Hepatocyte (in vitro differentiated cells): ENCODE measurements at regions not wholly inside any gene's neighbourhood (a gene's known extent, or its start where the extent isn't known, plus 50 kb on each side); places are given as distances from the start of the nearest gene placed in this dataset.

ENCODE experiments used
- EZH2 ChIP-seq: fragments of 200-600 bp; sonication (generic); IDR thresholded peaks from 2 replicates; pipeline ENCODE4 v1.6.1; 2016; ENCODE audit warnings: antibody characterized with exemption, mild to moderate bottlenecking, borderline replicate concordance
- TF ChIP-seq, protein P1 (sequence below): fragments of 200-600 bp; sonication (generic); IDR thresholded peaks from 2 replicates; pipeline ENCODE4 v1.5.1; 2016; ENCODE audit warnings: antibody characterized with exemption, mild to moderate bottlenecking; ENCODE audit not compliant: poor library complexity

DNA sequence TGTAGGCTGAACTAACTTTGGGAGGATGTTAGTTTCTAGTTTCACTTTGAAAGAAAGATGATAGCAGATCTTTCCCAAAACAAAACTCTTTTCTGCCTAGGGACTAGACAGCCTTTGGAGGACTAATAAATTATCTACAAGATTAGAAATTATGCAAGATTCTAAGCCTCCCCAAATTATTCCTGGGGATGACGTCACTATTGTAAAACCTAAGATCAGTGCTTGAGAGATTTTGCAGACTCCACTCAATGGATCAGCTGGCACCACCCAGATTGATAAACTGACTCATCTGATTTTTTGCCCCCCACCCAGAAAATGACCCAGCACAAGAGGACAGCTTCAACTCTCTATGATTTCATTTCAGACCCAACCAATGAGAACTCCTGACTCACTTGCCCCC is 1057.9 kb upstream of the DIAPH2 start:
- TF ChIP-seq, protein P1, sequence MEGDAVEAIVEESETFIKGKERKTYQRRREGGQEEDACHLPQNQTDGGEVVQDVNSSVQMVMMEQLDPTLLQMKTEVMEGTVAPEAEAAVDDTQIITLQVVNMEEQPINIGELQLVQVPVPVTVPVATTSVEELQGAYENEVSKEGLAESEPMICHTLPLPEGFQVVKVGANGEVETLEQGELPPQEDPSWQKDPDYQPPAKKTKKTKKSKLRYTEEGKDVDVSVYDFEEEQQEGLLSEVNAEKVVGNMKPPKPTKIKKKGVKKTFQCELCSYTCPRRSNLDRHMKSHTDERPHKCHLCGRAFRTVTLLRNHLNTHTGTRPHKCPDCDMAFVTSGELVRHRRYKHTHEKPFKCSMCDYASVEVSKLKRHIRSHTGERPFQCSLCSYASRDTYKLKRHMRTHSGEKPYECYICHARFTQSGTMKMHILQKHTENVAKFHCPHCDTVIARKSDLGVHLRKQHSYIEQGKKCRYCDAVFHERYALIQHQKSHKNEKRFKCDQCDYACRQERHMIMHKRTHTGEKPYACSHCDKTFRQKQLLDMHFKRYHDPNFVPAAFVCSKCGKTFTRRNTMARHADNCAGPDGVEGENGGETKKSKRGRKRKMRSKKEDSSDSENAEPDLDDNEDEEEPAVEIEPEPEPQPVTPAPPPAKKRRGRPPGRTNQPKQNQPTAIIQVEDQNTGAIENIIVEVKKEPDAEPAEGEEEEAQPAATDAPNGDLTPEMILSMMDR, result no peak
- TF ChIP-seq EZH2, result no peak
